GM12874 (cell line): ENCODE measurements at regions not wholly inside any gene's neighbourhood (a gene's known extent, or its start where the extent isn't known, plus 50 kb on each side); places are given as distances from the start of the nearest gene placed in this dataset.

ENCODE experiments used
- CTCF ChIP-seq: IDR thresholded peaks from 2 replicates; pipeline ENCODE4 v1.5.1; 2011; ENCODE audit warnings: low read depth, mild to moderate bottlenecking, control low read depth, low read length, moderate library complexity; ENCODE audit not compliant: insufficient read depth

GRCh38 chr2:217147818-217148217 is 288.0 kb upstream of the TNP1 start:
- no peak for TF ChIP-seq CTCF

- TF ChIP-seq CTCF = no peak
Measured at GRCh38 chr2:217146956-217147355, 287.1 kb upstream of the TNP1 start.

GRCh38 chr2:217142649-217143266 is 282.9 kb upstream of the TNP1 start:
- peak; percentile 54; the same call in 1 of the 2 replicates for TF ChIP-seq CTCF

GRCh38 chr2:217138284-217138683 is 278.4 kb upstream of the TNP1 start:
- no peak for TF ChIP-seq CTCF

GRCh38 chr2:217127744-217128143 is 267.9 kb upstream of the TNP1 start:
- TF ChIP-seq CTCF = no peak

GRCh38 chr2:217125014-217125413 is 265.1 kb upstream of the TNP1 start:
- TF ChIP-seq CTCF = no peak

GRCh38 chr2:217124050-217124449 is 264.2 kb upstream of the TNP1 start:
- TF ChIP-seq CTCF = no peak
